ENCODE measurements at regions not wholly inside any gene's neighbourhood (a gene's known extent, or its start where the extent isn't known, plus 50 kb on each side); places are given as distances from the start of the nearest gene placed in this dataset.
A peak's percentile ranks its signal among the peaks of the same experiment; 100 is the strongest.
"Not testable (repeated sequence)": the region's sequence is repeated elsewhere in the genome, so short reads cannot be mapped to it uniquely, and the experiment has no call there.

DNA sequence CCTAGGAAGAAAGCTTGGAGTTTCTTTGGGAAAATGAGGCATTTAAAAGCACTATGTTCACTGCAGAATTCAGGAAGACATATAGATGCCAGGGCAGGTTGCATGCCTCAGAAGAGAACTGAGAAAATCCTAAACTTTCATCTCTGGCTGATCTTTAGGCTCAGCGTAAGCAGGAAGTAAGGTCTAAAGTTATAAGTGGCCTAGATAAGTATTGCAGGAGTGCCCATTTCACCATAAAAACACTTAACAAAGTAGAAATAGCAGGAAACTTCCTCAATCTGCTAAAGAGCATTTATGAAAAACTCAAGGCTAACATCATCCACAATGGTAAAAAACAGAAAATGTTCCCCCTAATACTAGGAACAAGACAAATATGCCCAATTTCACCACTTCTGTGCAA lies 320.3 kb downstream of the BMP2 start:
- DNase-seq = no peak

DNA sequence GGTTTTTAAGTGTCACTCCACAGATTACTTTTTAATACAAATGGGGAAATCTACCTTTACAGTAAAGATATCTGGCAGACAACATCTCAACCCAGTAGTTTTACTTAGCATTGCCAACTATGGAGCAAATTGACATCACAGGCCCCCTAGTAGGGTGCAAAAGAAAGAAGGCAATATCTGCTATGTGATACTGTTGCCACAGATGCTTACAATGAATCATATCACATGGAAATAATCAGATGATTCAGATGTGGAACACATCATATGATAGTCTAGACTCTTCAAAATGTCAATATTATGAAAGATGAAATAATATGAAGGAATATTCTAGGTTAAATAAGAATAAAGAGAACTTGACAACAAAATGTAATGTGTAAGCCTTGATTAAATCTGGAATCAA lies 322.5 kb downstream of the BMP2 start:
- no peak for DNase-seq

DNA sequence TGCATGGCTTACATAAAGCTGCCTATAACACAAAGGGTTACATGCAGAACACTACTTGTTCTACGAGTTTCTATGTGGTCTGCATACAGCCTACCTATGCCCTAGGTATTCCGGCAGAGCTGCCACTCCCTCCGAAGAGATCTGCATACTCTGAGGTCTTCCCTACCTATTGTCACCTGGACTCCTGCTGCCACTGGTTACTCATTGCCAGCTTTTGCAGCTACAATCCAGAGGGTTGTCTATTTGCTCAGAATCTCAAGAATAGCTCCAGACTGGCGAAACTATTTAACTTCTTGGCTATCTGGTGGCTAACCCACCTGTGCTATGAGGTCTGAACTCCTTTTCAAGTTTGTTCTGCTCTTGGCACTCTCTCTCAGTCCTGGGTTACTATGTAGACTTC lies 323.3 kb downstream of the BMP2 start:
- DNase-seq = no peak

DNA sequence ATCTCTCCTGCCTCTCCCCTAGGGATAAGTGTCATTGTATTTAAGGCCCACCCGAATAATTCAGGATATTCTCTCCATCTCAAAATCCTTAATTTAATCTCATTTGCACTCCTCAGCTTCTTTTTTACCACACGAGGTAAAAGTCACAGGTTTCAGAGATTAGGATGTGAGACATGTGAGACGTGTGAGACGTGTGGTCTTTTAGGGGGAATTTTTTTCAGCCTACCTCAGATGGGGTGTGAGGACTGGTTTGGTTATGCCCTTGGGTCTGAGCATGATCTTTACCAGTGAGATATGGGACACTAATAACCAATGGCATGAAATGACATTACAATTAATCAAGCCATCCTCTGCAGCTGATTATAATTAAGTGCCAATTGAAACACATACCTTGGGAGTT lies 324.2 kb downstream of the BMP2 start:
- no peak for DNase-seq

DNA sequence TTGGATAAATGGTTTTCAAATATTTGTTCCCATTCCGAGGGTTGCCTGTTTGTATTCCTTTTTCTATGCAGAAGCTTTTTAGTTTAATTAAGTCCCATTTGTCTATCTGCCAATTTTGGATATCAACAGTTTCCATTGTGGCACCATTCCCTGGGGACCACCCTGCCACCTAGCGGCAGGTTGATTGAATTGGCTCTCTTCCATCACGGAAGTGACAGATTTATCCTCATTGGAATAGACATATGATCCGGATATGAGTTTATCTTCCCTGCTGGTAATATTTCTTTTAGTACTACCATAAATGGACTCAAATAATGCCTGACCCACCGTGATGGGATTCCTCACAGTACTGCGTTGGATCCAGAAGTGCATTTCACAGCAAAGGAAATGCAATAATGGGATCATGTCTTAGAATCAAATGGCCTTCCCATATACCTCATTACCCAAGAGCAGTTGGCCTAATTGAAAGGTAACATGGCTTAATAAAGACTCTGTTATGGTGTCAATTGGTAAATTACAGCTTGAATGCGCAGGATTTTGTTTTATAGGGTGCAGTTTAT lies 327.0 kb downstream of the BMP2 start:
- peak; percentile 84 for DNase-seq

DNA sequence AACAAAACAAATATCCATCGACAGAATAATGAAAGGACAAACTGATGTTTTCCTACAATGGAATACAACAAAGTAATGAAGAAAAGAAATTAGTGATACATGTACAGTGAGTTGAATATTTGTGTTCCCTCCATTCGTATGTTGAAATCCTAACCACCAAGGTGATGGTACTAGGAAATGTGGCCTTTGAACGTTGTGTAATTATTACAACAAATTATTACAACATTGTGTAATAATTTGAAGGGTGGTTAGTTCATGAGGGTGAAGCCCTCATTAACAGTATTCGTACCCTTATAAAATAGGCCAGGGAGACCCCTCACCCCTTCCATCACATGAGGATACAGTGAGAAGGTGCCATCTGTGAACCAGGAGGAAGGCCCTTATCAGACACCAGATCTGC lies 339.4 kb downstream of the BMP2 start:
- no peak for DNase-seq

DNA sequence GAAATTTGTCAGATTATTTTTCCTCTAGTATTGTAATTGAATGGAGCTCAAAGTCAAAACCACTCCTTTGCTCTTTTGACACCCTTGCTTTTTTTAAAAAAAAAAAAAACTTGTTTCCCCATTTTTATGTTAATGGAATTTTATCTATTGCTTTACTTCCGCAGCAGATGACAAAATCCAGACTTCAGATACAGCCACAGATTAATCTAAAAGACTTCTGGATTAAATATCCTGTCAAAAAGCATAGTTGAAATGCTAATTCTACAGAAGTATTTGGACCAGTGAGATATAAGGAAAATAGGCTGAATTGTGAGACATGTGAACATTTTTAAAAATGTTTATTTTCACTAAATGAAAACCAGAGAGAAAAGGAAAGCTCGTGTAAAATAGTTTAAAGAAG lies 341.4 kb downstream of the BMP2 start:
- DNase-seq = no peak

DNA sequence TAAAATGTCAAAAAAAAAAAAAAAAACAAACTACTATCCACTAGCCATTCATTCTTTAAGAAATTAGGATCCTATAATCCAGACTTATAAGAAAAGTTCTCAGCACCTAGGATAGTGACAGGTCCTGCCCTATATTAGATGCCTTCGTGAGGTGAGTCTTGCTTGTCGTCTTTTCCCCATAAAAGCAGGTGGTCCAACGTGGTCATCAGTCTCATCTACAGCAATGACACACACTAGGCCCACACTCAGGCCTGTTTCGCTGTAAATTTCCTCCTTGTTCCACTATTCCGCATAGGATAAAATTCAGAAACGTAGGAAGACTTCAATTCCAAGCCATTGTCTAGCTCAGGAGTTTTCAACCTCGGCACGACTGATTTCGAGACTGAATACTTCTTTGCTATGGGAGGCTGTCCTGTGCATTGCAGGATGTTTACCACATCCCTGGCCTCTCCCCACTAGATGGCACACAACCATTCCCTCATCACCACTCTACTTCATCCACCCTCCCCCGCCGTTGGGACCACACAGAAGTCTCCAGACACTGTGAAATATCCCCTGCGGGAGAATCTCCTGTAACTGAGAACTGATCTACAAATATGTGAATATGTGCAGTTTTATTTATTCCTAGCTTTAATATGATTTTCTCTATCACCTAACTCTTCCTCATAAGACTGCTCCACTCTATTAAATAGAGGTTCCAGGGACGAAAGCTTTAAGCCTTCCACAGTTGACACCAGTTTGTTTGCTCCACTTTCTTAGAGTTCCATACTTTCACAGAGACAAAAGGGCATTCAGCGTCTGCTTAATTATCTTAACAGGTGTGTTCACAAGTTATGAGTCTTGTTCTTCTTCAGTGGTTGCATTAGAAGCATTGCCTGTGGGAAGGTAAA lies 346.3 kb downstream of the BMP2 start:
- DNase-seq = peak; percentile 25

DNA sequence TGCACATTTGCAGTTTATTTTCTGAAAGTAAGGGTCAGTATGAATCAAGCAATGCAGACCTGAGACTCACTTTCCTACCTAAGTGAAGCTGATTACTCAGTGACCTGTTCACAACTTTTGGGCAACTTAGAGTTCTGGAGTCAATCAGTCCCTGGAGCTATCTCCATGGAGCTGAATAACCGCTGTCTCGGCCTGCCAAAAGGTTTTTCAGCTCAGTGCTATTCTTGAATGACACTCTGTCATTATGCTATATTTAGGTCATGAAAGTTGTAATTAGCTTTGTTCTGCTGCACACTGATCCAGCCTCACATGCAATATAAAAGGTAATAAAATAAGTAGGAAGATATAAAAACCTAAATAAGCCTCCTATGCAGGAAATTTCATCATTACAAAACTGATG lies 356.0 kb downstream of the BMP2 start:
- peak; percentile 45 for DNase-seq

DNA sequence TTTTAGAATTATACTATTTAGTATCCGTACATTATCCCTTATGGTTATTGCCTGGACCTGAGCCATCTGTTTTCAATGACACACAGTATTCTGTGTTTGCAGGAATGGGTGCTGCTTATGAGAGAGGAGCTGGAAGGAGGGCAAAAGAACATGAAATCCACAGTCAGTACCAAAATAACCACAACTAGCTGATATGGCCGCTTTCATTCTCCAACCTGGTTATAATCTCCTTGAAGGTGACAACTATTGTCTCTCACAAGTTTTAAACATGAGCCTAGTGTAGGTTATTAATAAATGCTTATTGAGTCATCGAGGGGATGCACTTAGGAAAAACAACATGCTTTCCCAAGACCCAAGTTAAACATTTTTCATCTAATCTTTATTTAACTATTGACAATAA lies 356.6 kb downstream of the BMP2 start:
- DNase-seq = peak; percentile 44

DNA sequence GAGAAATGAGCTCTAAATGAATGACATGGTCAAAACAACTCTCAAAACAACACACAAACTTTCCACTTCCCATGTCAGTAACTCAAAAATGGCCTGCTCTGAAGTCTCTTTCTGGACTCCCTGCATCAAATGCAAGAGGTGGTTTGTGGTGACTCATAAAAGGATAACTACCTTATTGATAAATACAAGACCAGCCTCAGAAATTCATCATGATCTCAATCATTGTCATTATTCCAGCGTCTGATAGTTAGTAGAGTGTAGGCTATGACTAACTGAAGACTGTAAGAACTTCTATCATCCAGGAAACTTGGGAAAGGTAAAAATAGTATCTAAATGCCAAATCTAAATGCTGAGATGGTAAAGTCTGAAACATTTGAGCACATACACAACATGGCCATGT lies 369.4 kb downstream of the BMP2 start:
- no peak for DNase-seq

DNA sequence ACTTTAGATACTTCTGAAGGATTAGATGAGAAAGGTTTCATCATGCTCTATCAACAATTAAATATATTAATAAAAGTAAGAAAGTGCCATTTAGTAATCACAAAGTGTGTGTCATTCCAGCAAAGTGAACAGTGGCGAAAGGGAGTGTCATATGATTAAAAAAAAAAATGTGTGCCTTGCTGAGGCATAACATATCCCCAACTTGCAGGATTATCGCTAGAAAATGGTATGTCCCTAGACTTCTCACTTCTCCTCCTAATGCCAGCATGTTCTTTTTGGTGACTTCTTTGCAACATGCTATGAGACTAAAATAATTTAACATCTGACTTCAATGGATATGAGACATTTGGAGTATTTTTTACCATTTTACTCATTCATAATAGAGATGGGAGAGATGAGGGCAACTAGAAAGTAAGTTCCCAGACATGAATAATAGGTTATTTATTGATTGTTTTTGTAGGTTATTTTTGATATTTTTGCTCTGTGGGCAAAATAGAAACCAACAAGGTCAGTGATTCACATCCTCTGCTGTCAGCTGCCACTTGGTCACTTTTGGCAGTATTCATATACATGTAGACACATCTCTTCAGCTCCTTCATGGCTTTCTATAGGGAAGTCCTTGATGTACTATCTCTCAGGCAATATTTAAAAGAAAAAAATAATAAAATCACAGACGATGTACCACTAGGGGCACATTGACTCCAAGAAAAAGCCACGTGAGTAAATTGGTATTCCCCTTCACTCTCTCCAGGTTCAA lies 370.1 kb downstream of the BMP2 start:
- DNase-seq = no peak

DNA sequence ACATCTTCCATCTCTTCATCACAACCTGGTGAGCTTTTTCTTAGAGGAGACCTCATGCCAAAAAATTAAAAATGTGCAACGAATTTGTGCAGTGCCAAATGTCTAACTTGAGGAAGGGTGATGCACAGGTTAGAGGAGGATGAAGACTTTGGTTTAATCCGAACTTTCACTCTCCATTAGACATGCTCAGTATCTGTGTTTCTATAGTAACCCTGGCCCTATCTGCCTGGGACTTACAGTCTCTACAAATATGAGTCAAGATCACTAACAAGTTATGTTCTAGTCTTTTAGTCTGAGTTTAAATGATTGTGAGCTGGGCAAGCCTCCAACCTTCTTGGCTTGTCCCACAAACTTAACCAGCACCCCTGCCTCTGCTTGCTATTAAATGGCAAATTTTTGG lies 377.0 kb downstream of the BMP2 start:
- no peak for DNase-seq

DNA sequence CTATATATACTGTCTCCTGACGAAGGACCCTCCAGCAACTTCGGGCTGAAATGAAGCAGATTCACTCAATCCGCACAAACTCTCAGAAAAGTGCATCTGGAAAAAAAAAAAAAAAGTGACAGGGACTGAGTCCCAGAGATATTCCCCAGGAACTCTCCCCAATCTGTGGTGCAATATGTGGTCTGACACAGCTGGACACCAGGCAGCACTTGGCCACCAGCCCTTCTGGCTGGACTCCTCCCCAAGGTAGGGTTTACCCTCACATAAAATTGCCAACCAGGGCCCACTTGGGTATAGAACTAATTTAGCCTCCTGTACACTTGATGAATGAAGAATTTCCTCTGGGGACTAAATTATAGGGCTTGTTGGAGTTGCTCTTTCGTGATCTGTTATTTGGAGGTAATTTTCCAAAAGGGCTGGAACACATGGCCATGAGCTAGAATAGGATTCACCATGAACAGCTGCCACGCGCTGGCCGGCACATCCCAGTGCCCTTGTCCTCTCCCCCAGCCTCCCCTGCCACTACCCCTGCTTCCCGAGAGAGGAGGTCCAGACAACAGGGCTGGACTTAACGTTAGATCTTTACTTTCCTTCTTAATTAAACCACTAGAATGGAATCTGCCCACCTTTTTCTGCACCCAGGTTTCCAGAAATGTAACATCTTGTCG lies 379.2 kb downstream of the BMP2 start:
- no peak for DNase-seq

DNA sequence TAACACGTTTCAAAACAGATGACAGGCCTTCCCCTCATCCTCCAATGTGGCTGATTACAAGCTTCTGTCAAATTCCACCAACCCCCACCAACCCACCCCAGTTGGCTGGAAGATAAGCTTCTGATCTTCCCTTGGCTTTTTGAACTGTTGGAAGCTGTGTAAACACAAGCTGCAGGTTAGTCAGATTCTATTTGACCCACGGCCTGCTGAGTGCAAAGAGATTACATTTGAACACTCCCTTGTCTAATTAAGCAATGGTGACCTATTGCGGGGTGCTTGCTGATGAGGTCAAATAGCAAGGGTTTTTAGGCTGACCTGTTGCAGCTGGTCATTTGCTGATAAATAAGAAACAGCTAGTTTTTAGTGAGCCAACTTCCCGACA lies 379.7 kb downstream of the BMP2 start:
- no peak for DNase-seq

DNA sequence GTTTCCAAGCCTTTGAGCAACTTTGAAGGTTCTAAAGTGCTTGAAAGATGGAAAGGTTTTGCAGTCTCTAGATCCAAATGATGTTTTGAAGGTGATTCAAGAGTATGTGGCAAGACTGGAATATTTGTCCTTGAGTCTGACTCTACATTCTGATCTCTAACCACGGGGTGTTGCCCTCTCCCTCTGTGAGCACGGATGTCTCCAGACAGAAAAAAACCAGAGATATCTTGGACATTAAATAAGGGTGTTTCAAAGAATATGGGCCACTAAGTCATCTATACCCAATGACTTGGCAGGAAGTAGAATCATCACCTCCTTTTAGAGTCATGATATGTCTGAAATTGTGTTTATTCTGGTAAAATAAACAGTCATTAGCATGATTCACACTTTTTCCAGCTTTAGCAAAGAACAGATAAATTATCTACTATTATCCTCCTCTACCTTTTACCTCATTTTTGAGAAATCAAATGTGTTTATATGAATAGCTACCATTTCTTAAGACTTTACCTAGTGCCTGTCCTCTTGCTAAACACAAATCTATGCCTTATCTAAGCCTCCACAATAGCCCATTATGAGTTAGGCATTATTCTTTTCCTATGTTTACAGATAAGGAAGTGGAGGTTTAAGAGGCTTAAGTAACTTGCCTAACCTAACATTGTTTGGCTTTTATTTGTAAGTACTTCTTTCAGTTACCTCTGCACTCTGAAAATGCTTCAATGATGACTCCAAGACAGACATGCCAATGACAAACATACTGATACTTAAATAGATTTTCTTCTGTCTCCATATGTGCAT lies 384.4 kb downstream of the BMP2 start:
- no peak for DNase-seq

DNA sequence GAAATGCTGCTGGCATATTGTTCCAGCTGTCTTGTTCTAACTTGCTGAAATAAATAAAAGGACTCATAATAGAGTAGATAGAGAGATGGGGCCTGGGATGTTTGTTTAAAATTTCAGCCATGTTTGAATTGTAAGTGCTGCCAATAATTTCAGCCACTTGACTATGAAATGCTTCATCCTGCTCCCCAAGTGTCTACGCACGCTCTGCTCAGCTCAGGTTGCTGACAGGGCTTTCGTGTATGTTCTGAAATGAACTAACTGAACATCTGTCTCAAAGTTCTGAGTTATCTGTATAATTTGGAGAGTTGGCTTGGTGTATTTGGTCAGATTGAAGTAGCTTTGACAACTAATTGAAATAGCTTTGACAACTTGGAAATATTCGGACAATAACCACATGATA lies 387.8 kb downstream of the BMP2 start:
- DNase-seq = peak; percentile 87

DNA sequence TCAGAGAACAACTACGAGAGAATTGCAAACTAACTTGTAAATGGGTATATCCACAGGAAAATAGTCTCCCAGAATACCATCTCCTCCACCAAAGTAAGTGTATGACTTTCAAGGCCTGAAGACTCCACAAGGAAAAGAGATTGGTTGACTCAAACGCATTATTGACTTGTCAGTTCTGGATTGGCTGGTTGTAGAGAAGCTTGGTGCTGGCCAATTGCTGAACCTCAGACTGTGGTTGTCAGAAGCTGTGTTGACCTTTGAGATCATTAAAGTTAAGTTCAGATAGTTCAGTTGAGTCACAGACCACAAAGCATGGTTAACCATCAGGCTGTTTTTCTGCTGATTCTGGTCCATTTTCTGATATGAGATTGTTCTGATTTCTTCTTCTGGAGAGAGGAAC lies 388.3 kb downstream of the BMP2 start:
- DNase-seq = no peak

DNA sequence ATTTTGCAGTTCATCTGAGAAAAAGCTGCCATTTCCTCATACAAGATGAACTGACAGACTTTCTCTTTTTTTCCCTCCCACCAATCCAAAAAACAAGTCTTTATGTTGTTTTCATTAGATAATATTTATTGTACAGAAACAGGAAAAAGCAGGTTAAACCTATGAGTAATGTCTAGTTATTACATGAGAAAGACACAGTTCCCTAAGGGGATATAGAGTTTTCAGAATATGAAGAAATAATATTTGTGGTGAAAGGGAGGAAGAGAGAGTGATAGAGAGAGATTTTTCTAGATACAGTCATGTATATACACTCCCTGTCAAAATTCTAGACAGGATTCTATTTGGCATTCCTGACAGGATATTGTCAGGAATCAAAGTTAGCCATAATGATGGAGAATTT lies 392.4 kb downstream of the BMP2 start:
- no peak for DNase-seq

DNA sequence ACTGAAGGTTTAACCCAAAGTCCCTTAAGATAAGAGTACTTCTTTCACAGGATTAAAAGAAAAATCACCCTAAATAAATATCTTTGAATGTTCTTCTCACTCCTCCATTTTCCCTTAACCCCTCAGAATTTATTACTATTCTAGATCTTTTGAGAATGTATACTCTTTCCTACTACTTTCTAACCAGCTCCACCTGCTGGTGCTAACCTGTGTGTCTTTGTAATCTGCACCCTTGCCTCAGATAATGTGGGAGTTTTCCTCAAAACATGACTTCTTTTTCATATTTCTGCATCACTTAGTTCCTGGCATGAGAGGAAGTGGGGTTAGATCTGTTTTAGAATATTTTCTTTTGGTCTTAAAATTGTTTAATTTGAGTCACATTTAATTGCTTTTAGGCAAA lies 394.2 kb downstream of the BMP2 start:
- DNase-seq = no peak

DNA sequence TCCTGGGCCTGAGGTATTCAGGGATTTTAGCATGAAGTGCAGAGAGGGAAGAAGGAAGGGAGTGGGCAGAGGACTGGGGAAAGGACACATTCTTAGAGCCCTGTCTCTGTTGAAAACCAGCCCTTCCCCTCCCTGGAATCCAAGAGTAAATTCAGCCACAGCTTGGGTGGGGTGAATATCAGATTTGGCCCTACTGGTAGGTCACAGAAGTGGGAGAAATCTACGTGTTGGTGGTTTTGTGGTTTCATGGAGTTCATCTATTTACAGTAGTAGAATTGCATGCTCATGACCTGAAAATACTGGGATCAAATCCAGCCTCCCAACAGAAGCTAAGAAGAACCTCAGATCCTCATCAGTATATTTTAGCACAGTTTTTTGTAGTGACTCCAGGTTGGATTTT lies 404.4 kb downstream of the BMP2 start:
- no peak for DNase-seq

DNA sequence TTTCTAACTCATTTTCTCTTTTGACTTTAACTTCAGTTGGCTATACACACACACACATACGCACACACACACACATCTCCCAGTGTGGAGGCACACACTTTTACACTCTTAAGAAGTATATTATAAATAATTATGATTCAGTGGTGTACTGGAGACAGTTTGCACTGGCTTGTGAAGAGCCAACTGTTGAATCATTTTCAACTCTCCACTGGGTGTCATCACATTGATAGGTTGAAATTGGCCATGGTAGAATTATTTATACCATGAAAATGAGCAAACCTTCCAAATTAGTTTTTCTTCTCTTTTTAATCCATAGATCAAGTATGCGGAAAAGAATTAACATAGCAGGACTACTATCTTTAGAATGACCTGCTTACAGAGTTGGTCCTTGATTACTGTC lies 407.1 kb downstream of the BMP2 start:
- DNase-seq = no peak

DNA sequence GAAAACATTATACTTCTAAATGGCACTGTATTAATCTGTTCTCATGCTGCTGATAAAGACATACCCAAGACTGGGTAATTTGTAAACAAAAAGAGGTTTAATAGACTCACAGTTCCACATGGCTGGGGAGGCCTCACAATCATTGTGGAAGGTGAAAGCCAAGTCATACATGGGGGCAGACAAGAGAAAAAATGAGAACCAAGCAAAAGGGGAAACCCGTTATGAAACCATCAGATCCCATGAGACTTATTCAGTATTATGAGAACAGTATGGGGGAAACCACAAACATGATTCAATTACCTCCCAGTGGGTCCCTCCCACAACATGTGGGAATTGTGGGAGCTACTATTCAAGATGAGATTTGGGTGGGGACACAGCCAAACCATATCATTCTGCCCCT lies 408.3 kb downstream of the BMP2 start:
- not testable (repeated sequence) for DNase-seq
